ENCODE measurements at regions not wholly inside any gene's neighbourhood (a gene's known extent, or its start where the extent isn't known, plus 50 kb on each side); places are given as distances from the start of the nearest gene placed in this dataset.

DNA sequence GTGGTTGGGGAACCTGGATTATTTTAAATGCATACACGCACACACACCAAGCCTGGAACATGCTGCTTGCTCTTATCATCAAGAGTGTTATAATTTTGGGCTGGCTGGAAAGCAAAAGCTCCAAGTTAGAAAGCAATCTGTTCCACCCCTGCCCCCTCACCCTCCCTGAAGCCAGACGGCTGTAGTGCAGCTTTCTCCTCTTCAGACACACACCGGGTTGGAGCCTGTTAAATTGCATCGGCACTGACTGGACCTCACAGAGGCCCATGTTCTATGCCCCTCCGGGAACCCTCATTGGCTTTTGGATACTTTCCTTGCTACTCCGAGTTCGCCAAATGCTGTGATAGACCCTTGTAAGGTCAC lies 90.6 kb upstream of the KCNJ15 start:
- H3K4me3 ChIP-seq (replicated peaks in 1 of 2; ENCODE audit: low read depth in 2 of 2, low read length in 2 of 2) = no peak overlapping the region
- DNase-seq (ENCODE audit: low read depth in 2 of 2) = peak in 1 of 2 donors; percentile 17
- TF ChIP-seq, protein P1, sequence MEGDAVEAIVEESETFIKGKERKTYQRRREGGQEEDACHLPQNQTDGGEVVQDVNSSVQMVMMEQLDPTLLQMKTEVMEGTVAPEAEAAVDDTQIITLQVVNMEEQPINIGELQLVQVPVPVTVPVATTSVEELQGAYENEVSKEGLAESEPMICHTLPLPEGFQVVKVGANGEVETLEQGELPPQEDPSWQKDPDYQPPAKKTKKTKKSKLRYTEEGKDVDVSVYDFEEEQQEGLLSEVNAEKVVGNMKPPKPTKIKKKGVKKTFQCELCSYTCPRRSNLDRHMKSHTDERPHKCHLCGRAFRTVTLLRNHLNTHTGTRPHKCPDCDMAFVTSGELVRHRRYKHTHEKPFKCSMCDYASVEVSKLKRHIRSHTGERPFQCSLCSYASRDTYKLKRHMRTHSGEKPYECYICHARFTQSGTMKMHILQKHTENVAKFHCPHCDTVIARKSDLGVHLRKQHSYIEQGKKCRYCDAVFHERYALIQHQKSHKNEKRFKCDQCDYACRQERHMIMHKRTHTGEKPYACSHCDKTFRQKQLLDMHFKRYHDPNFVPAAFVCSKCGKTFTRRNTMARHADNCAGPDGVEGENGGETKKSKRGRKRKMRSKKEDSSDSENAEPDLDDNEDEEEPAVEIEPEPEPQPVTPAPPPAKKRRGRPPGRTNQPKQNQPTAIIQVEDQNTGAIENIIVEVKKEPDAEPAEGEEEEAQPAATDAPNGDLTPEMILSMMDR (IDR thresholded peaks at IDR 0.05; ENCODE audit: low read depth, low read length) = no peak

DNA sequence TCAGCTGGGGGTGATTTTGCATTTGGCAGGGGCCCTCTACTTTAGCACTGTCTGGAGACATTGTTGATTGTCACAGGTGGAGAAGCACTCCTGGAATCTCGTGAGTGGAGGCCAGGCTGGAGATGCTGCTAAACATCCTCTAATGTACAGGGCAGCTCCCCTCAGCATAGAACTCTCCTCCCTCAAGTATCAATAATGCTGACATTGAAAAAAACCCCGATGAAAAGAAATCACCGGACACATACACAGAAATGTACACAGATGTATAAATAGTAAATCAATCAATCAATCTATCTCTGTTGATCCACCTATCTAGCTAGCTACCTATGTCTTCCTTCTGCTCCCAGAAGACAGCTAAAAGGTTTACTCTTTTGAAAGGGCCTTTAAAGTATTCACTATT lies 89.4 kb upstream of the KCNJ15 start:
- DNase-seq (ENCODE audit: low read depth in 2 of 2) = no peak
- no peak overlapping the region for H3K4me3 ChIP-seq (replicated peaks in 1 of 2; ENCODE audit: low read depth in 2 of 2, low read length in 2 of 2)
- TF ChIP-seq, protein P1 (IDR thresholded peaks at IDR 0.05; ENCODE audit: low read depth, low read length) = no peak

DNA sequence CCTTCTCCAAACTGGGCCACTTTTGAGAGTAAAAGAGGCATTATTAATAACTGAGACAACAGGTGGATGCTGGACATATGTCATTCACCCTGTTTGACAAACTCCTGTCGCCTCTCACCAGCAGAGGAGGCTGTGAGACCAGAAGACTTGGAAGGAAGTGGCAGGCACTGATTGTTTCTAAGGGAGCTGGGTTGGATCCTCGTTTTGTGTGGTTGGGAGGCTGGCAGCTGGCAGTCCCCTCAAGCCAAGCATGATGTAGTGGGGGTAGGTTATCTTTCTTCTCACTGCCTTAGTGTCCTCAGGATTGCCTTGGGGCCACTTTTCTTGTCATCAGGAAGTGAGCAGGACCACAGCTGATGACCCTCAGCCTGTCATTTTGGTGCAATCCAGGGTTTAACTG lies 86.5 kb upstream of the KCNJ15 start:
- H3K4me3 ChIP-seq (replicated peaks in 1 of 2; ENCODE audit: low read depth in 2 of 2, low read length in 2 of 2) = no peak overlapping the region
- TF ChIP-seq, protein P1 (IDR thresholded peaks at IDR 0.05; ENCODE audit: low read depth, low read length) = peak; percentile 65
- peak; percentile 45 to 59 for DNase-seq (ENCODE audit: low read depth in 2 of 2)

DNA sequence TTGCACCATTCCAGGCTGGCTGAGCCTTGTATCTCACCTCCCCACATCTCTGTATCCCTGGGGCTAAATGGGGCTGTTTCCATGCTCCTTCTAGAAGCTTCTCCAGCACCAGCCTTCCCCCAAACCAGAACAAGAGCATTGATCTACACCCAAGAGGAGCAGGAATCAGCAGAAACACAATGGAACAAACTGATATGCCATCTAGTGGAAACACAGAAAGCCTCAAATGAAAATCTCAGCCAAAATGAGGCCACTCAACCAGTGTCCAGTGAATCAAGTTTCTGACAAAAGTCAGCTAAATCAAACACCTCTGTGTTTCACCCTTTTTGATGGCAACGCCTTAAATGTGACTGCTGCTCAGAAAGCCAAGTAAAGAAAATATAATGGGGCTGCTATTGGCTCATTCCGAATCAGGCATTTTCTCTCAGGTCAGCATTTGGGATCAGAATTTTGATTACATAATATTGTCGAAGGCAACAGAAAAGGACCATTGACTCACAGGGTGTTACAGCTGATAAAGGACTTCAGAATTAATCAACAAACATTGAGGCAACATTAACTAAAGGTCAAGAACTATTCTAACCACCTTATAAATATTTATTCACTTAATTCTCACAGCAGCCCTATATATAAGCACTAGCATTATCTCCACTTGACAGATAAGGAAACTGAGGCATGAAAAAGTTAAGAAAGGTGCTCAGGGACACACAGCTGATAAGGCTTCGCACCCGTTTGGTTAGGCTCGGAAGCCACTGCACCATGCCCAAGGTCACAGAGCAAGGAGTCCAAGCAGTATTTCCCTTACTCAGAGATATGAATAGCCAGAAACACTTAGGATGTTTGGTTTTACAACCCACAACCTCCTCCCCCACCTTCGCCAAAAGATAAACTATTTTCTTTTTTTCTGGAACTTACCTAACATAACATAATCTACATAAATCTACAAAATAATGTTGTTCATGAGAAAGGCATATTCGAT lies 85.8 kb upstream of the KCNJ15 start:
- DNase-seq (ENCODE audit: low read depth in 2 of 2) = peak; percentile 14 to 44
- H3K4me3 ChIP-seq (replicated peaks in 1 of 2; ENCODE audit: low read depth in 2 of 2, low read length in 2 of 2) = no peak overlapping the region
- TF ChIP-seq, protein P1 (IDR thresholded peaks at IDR 0.05; ENCODE audit: low read depth, low read length) = peak; percentile 26

DNA sequence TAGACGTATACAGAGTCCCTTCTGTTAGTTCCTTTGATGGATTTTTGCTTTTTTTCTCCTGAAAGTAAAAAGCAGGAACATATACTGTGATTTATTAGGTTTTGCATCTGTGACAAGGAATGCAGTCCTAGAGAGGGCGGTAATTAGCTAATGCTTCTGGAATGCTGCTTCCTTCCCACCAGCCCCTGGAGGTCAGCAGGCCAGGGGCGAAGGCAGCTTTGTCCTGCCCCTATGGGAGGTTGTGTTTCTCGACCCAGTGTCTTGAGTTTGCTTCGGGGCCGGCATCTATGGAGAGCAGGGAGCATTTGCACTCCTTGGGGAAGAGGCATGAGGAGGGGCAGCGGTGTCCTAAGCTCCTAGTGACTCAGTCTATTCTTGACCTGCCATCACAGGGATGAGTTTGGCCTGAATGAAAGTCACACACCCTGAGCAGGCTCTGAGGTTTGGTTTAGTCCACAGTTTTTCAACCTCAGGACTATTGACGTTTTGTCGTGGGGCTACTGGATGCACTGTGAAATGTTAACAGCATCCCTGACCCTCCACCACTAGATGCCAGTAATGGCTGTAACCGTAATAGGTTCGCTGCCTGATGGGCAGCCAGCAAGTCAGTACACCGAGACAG lies 85.0 kb upstream of the KCNJ15 start:
- H3K4me3 ChIP-seq (replicated peaks in 1 of 2; ENCODE audit: low read depth in 2 of 2, low read length in 2 of 2) = no peak overlapping the region
- DNase-seq (ENCODE audit: low read depth in 2 of 2) = peak; percentile 57 to 77
- TF ChIP-seq, protein P1 (IDR thresholded peaks at IDR 0.05; ENCODE audit: low read depth, low read length) = peak; percentile 23

DNA sequence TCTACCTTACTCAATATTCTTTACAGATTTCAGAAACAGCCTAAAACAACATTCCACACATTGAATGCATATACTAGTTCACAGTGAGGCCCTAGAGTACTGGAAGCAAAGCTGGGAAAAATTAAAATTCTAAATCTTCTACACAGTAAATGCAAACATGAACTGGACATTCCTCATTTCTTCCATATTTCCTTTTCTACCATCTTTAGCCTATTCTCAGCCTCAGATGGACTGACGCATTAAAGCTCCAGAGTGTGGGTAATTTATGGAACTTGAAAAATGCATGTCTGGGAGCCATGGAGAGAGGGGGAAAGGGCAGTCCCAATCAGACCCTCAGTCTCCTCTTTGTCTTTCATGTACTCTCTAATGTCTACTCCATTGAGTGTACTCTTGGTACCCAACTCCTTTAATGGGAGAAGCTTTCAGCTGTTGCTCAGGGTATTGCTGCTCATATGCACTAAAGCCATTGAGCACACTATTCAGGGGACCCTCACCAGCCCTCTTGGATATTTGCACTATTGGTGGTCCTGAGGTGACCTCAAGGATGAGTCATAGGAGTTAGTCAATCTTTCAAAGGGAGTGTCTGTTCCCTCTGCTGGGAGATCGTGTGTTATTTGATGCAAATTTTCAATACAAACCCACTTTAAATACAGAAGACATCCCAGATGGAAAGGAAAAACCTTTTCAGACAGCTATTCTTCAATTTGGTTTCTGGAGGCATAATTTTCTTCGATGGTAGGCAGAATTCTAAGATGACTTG lies 83.3 kb upstream of the KCNJ15 start:
- TF ChIP-seq, protein P1 (IDR thresholded peaks at IDR 0.05; ENCODE audit: low read depth, low read length) = no peak
- peak in 1 of 2 donors; percentile 17 for DNase-seq (ENCODE audit: low read depth in 2 of 2)
- no peak overlapping the region for H3K4me3 ChIP-seq (replicated peaks in 1 of 2; ENCODE audit: low read depth in 2 of 2, low read length in 2 of 2)
